IMR-90 (cell line): ENCODE measurements at regions not wholly inside any gene's neighbourhood (a gene's known extent, or its start where the extent isn't known, plus 50 kb on each side); places are given as distances from the start of the nearest gene placed in this dataset.

ENCODE experiments used
- ATAC-seq: fragments of 200-7000 bp; cut with Tn5 transposase; 2 replicates; pipeline ENCODE4 v1.9.1; 2020; ENCODE audit warnings: low read depth, mild to moderate bottlenecking, moderate library complexity
- BruUV-seq: library from RNA; stranded (reverse); fragments of 400-500 nt; replicated peaks from 2 replicates; lab custom pipeline; 2021; lab: Mats Ljungman, UMichigan
- CTCF ChIA-PET: fragments of 300-600 bp; formaldehyde crosslinking; extraction: SDS; loops from one replicate; lab custom pipeline; 2021; ENCODE audit warnings: antibody characterized with exemption; lab: Yijun Ruan, JAX
- POLR2A ChIA-PET: fragments of 300-600 bp; sonication (Branson Sonifier 250); formaldehyde crosslinking; loops from one replicate; lab custom pipeline; 2022; ENCODE audit warnings: antibody characterized with exemption; ENCODE audit not compliant: unreplicated experiment; lab: Charles Lee
- DNase-seq: peaks from one replicate; pipeline ENCODE4 v3.0.0; 2013
- H2AFZ ChIP-seq: replicated peaks from 2 replicates; pipeline ENCODE3; 2013; ENCODE audit warnings: low read length, mild to moderate bottlenecking; ENCODE audit not compliant: poor library complexity
- H2AK5ac ChIP-seq: 2 replicates; pipeline ENCODE4 v1.6.1; 2013; ENCODE audit warnings: low read depth, low read length, inconsistent platforms
- H2AK9ac ChIP-seq: replicated peaks from 2 replicates; pipeline ENCODE3; 2013; ENCODE audit warnings: mild to moderate bottlenecking, low read depth, low read length, moderate library complexity; ENCODE audit not compliant: poor library complexity
- H2BK120ac ChIP-seq: 2 replicates; pipeline ENCODE4 v1.6.1; 2013; ENCODE audit warnings: low read depth, low read length, inconsistent platforms
- H2BK15ac ChIP-seq: 3 replicates; pipeline ENCODE4 v1.6.1; 2013; ENCODE audit warnings: low read depth, low read length, inconsistent platforms
- H2BK20ac ChIP-seq: 2 replicates; pipeline ENCODE4 v1.6.1; 2013; ENCODE audit warnings: low read depth, mild to moderate bottlenecking, inconsistent platforms, low read length, moderate library complexity
- H2BK5ac ChIP-seq: 2 replicates; pipeline ENCODE4 v1.6.1; 2013; ENCODE audit warnings: mild to moderate bottlenecking, low read depth, low read length, inconsistent platforms; ENCODE audit not compliant: poor library complexity, severe bottlenecking
- H3K14ac ChIP-seq: replicated peaks from 2 replicates; pipeline ENCODE4 v1.6.1; 2013; ENCODE audit warnings: low read depth, low read length, inconsistent platforms
- H3K18ac ChIP-seq: 2 replicates; pipeline ENCODE4 v1.6.1; 2013; ENCODE audit warnings: low read depth, low read length, control low read depth
- H3K23ac ChIP-seq: 2 replicates; pipeline ENCODE4 v1.6.1; 2013; ENCODE audit warnings: low read depth, low read length, inconsistent platforms
- H3K27ac ChIP-seq: 2 replicates; pipeline ENCODE4 v1.5.1; 2013; ENCODE audit warnings: mild to moderate bottlenecking, control low read depth, low read length; ENCODE audit not compliant: insufficient read depth
- H3K27me3 ChIP-seq: 2 replicates; pipeline ENCODE4 v1.6.1; 2013; ENCODE audit warnings: low read length; ENCODE audit not compliant: control insufficient read depth, insufficient read depth
- H3K36me3 ChIP-seq: 2 replicates; pipeline ENCODE4 v1.6.1; 2013; ENCODE audit warnings: low read length, mixed read lengths; ENCODE audit not compliant: control insufficient read depth, insufficient read depth
- H3K4ac ChIP-seq: 2 replicates; pipeline ENCODE4 v1.6.1; 2013; ENCODE audit warnings: low read depth, low read length, inconsistent platforms
- H3K4me1 ChIP-seq: 2 replicates; pipeline ENCODE4 v1.6.1; 2013; ENCODE audit warnings: low read length, mixed read lengths; ENCODE audit not compliant: control insufficient read depth, insufficient read depth
- H3K4me2 ChIP-seq: 2 replicates; pipeline ENCODE4 v1.6.1; 2013; ENCODE audit warnings: low read depth, mild to moderate bottlenecking, control low read depth, low read length, moderate library complexity
- H3K4me3 ChIP-seq: 2 replicates; pipeline ENCODE4 v1.5.1; 2013; ENCODE audit warnings: low read depth, mild to moderate bottlenecking, control low read depth, low read length, moderate library complexity; ENCODE audit not compliant: insufficient read depth
- H3K56ac ChIP-seq: 2 replicates; pipeline ENCODE4 v1.6.1; 2013; ENCODE audit warnings: low read length, inconsistent platforms; ENCODE audit not compliant: insufficient read depth; ENCODE audit errors: extremely low read depth
- H3K79me1 ChIP-seq, 2 experiments: 2 replicates each; pipeline ENCODE4 v1.6.1; 2013; ENCODE audit warnings: low read length in 2 of 2, inconsistent platforms in 1 of 2, low read depth in 1 of 2
- H3K9ac ChIP-seq: 2 replicates; pipeline ENCODE4 v1.6.1; 2013; ENCODE audit warnings: low read depth, low read length, control low read depth
- H3K9me1 ChIP-seq: 2 replicates; pipeline ENCODE4 v1.6.1; 2013; ENCODE audit warnings: low read length, inconsistent platforms; ENCODE audit not compliant: insufficient read depth
- H3K9me3 ChIP-seq: 2 replicates; pipeline ENCODE4 v1.6.1; 2013; ENCODE audit warnings: low read length; ENCODE audit not compliant: control insufficient read depth, insufficient read depth
- H4K20me1 ChIP-seq: 2 replicates; pipeline ENCODE4 v1.6.1; 2013; ENCODE audit warnings: low read length, inconsistent platforms; ENCODE audit not compliant: insufficient read depth
- H4K5ac ChIP-seq: 2 replicates; pipeline ENCODE4 v1.6.1; 2013; ENCODE audit warnings: mild to moderate bottlenecking, low read depth, low read length, control low read depth
- H4K8ac ChIP-seq, 2 experiments: 2 replicates each; pipeline ENCODE4 v1.6.1; 2013; ENCODE audit warnings: low read depth in 2 of 2, low read length in 2 of 2, control low read depth in 1 of 2, inconsistent platforms in 1 of 2
- H4K91ac ChIP-seq: 2 replicates; pipeline ENCODE4 v1.6.1; 2013; ENCODE audit warnings: low read depth, low read length, inconsistent platforms; ENCODE audit not compliant: insufficient read depth
- CEBPB ChIP-seq: IDR thresholded peaks from 2 replicates; pipeline ENCODE4 v1.6.1; 2012; ENCODE audit warnings: low read depth, low read length, improper control_type of control experiment
- CHD1 ChIP-seq: IDR thresholded peaks from 2 replicates; pipeline ENCODE4 v1.6.1; 2012; ENCODE audit warnings: low read depth, low read length, improper control_type of control experiment
- CTCF ChIP-seq: conservative IDR thresholded peaks from 2 replicates; pipeline ENCODE4 v1.5.1; 2012; ENCODE audit warnings: mild to moderate bottlenecking, low read depth, low read length, improper control_type of control experiment
- ELK1 ChIP-seq: fragments of 150-350 bp; IDR thresholded peaks from 2 replicates; pipeline ENCODE4 v1.6.1; 2016; ENCODE audit warnings: low read depth, mild to moderate bottlenecking, low read length, moderate library complexity, borderline replicate concordance
- FOS ChIP-seq: fragments of 150-350 bp; IDR thresholded peaks from 2 replicates; pipeline ENCODE4 v1.6.1; 2016; ENCODE audit warnings: low read depth, low read length
- MAFK ChIP-seq: IDR thresholded peaks from 2 replicates; pipeline ENCODE4 v1.6.1; 2012; ENCODE audit warnings: low read depth, low read length, improper control_type of control experiment
- MAZ ChIP-seq: IDR thresholded peaks from 2 replicates; pipeline ENCODE4 v1.6.1; 2012; ENCODE audit warnings: low read depth, mild to moderate bottlenecking, low read length, improper control_type of control experiment, moderate library complexity, borderline replicate concordance
- MXI1 ChIP-seq: IDR thresholded peaks from 2 replicates; pipeline ENCODE4 v1.6.1; 2012; ENCODE audit warnings: low read depth, mild to moderate bottlenecking, low read length, moderate library complexity, borderline replicate concordance
- NFE2L2 ChIP-seq: fragments of 150-350 bp; IDR thresholded peaks from 2 replicates; pipeline ENCODE4 v1.6.1; 2016; ENCODE audit warnings: low read depth, mild to moderate bottlenecking, low read length
- POLR2A ChIP-seq: IDR thresholded peaks from 2 replicates; pipeline ENCODE4 v1.6.1; 2012; ENCODE audit warnings: mild to moderate bottlenecking, low read depth, low read length
- RFX5 ChIP-seq: IDR thresholded peaks from 2 replicates; pipeline ENCODE4 v1.8.0; 2012; ENCODE audit warnings: low read depth, mild to moderate bottlenecking, low read length, moderate library complexity
- SMC3 ChIP-seq: fragments of 150-350 bp; IDR thresholded peaks from 2 replicates; pipeline ENCODE4 v1.6.1; 2016; ENCODE audit warnings: low read depth, mild to moderate bottlenecking, antibody characterized with exemption, low read length, moderate library complexity
- USF2 ChIP-seq: fragments of 150-350 bp; IDR thresholded peaks from 2 replicates; pipeline ENCODE4 v1.6.1; 2017; ENCODE audit warnings: mild to moderate bottlenecking, antibody characterized with exemption, low read length, low read depth
- WGBS, 2 experiments: methylation state at CpG; one replicate each; pipeline versions ENCODE4 v1.1.5 to v1.1.7; 2013; ENCODE audit warnings: missing lambda C conversion rate in 2 of 2; ENCODE audit not compliant: insufficient read length in 1 of 2; ENCODE audit errors: extremely low coverage in 2 of 2; 5-methylcytosine and 5-hydroxymethylcytosine counted together
- dilution Hi-C: fragments of 300-500 bp; cut with HindIII; formaldehyde crosslinking; loops from one replicate; pipeline ENCODE4 v1.14.3; 2018; ENCODE audit warnings: low sequenced_read_pairs; ENCODE audit not compliant: unreplicated experiment
- in situ Hi-C: fragments of 300-500 bp; cut with MboI; formaldehyde crosslinking; loops from 3 replicates; pipeline ENCODE4 v1.14.3; 2019; ENCODE audit warnings: low sequenced_read_pairs, inconsistent platforms, mixed read lengths
- intact Hi-C: fragments of 100-400 bp; cut with micrococcal nuclease; formaldehyde crosslinking; loops from 2 replicates; pipeline ENCODE4 v1.10.0; 2022

- Histone ChIP-seq H4K5ac (no peak overlapping the region), H3K4me3 (no peak overlapping the region), H2AK5ac (no peak overlapping the region), H3K18ac (no peak overlapping the region), H4K8ac (no peak overlapping the region), H2BK20ac (no peak overlapping the region), H2BK15ac (no peak overlapping the region), H3K79me1 (no peaks in the 10 kb centered on the region), H3K4me1 (peaks cover 10% of the 10 kb centered on the region; the same call in 1 of the 2 replicates), H3K27ac (no peak overlapping the region), H2BK120ac (no peak overlapping the region), H4K20me1 (no peaks in the 10 kb centered on the region), H3K9me3 (no peaks in the 10 kb centered on the region), H2BK5ac (no peak overlapping the region), H3K23ac (no peak overlapping the region), H3K9me1 (no peaks in the 10 kb centered on the region), H2AK9ac (no peak overlapping the region), H3K14ac (no peak overlapping the region), H3K56ac (no peak overlapping the region), H3K36me3 (no peaks in the 10 kb centered on the region), H4K91ac (no peak overlapping the region), H3K4ac (no peak overlapping the region), H3K27me3 (no peaks in the 10 kb centered on the region; the same call in 1 of the 2 replicates), H3K4me2 (no peak overlapping the region), H3K9ac (no peak overlapping the region), H2AFZ (no peak overlapping the region)
- intact Hi-C loops = no loop called here
- POLR2A ChIA-PET = no interaction called here
- ATAC-seq (no peak), DNase-seq (no peak)
- in situ Hi-C loops = no loop called here
- TF ChIP-seq ELK1 = no peak
- no peak for TF ChIP-seq MAFK
- TF ChIP-seq RFX5 = no peak
- TF ChIP-seq CEBPB = no peak
- no peak for TF ChIP-seq MAZ
- TF ChIP-seq FOS = no peak
- TF ChIP-seq POLR2A = no peak
- TF ChIP-seq USF2 = no peak
- no peak for TF ChIP-seq MXI1
- TF ChIP-seq SMC3 = no peak
- TF ChIP-seq NFE2L2 = no peak
- no peak for TF ChIP-seq CHD1
- TF ChIP-seq CTCF = no peak
- CTCF ChIA-PET = no interaction called here
- WGBS, 2 experiments = 67% methylated on average over 4 of the region's 16 CpGs; no CpG with 5 or more reads in 1 of the 2 experiments
- no TSS peak for BruUV-seq
- dilution Hi-C loops = no loop called here
These were observed 125.1 kb downstream of the MRPS6 start for GRCh38 chr21:34198231-34199120.
